ENCODE measurements at regions not wholly inside any gene's neighbourhood (a gene's known extent, or its start where the extent isn't known, plus 50 kb on each side); places are given as distances from the start of the nearest gene placed in this dataset.

DNA sequence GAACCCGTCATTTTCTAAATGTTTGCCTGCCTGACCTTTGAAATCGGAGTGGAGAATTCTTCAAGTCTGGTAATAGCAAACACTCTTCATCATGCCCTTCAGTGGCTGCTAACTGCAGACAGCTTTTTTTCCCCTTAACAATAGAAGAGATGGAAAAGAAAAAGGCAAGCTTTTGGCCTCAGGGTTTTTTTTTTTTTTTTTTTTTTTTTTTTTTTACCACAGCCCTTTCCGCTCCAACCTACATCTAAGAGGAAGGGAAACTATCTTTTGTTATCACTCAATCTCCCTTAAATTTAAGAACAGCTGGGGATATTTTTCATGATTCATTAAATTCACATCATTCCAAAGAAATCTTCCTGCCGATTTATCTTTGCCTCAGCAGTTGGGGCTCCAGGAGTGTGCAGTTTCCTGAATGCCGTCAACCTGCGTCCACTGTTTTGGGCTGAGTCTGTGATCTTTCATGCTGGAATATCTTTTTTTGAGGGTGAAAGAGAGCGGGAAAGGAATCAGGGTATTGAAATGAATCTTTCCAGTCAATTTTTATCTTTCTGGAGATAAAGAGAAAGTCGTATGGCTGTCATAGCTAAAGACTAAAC, 144.5 kb upstream of the SMYD2 start:
- in situ Hi-C loops (cut with HindIII; ENCODE audit: low pct_unique_long_range_greater_than_20kb, low sequenced_read_pairs) (no loop called here), intact Hi-C loops (cut with micrococcal nuclease; ENCODE audit: unreplicated experiment) (no loop called here)
- DNase-seq (ENCODE audit: low read depth, low spot score) (no peak), ATAC-seq (no peak)
- Histone ChIP-seq H3K36me3 (ENCODE audit: control insufficient read depth, insufficient read depth, low read length) (no peaks in the 10 kb centered on the region), H3K4me3 (ENCODE audit: low read depth in 2 of 2, low read length in 2 of 2) (no peak overlapping the region), H3K4me1 (ENCODE audit: control insufficient read depth, insufficient read depth, low read length) (no peaks in the 10 kb centered on the region), H3K27me3 (ENCODE audit: control insufficient read depth, insufficient read depth, low read length) (peaks cover 10% of the 10 kb centered on the region), H3K9me3 (ENCODE audit: control insufficient read depth, insufficient read depth, low read depth, low read length) (no peaks in the 10 kb centered on the region), H3K27ac (ENCODE audit: low read length) (no peak overlapping the region)
- BruUV-seq (replicated peaks), result no TSS peak
- TF ChIP-seq, protein P1, sequence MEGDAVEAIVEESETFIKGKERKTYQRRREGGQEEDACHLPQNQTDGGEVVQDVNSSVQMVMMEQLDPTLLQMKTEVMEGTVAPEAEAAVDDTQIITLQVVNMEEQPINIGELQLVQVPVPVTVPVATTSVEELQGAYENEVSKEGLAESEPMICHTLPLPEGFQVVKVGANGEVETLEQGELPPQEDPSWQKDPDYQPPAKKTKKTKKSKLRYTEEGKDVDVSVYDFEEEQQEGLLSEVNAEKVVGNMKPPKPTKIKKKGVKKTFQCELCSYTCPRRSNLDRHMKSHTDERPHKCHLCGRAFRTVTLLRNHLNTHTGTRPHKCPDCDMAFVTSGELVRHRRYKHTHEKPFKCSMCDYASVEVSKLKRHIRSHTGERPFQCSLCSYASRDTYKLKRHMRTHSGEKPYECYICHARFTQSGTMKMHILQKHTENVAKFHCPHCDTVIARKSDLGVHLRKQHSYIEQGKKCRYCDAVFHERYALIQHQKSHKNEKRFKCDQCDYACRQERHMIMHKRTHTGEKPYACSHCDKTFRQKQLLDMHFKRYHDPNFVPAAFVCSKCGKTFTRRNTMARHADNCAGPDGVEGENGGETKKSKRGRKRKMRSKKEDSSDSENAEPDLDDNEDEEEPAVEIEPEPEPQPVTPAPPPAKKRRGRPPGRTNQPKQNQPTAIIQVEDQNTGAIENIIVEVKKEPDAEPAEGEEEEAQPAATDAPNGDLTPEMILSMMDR (IDR thresholded peaks at IDR 0.05), result no peak
- TF ChIP-seq, protein P2, sequence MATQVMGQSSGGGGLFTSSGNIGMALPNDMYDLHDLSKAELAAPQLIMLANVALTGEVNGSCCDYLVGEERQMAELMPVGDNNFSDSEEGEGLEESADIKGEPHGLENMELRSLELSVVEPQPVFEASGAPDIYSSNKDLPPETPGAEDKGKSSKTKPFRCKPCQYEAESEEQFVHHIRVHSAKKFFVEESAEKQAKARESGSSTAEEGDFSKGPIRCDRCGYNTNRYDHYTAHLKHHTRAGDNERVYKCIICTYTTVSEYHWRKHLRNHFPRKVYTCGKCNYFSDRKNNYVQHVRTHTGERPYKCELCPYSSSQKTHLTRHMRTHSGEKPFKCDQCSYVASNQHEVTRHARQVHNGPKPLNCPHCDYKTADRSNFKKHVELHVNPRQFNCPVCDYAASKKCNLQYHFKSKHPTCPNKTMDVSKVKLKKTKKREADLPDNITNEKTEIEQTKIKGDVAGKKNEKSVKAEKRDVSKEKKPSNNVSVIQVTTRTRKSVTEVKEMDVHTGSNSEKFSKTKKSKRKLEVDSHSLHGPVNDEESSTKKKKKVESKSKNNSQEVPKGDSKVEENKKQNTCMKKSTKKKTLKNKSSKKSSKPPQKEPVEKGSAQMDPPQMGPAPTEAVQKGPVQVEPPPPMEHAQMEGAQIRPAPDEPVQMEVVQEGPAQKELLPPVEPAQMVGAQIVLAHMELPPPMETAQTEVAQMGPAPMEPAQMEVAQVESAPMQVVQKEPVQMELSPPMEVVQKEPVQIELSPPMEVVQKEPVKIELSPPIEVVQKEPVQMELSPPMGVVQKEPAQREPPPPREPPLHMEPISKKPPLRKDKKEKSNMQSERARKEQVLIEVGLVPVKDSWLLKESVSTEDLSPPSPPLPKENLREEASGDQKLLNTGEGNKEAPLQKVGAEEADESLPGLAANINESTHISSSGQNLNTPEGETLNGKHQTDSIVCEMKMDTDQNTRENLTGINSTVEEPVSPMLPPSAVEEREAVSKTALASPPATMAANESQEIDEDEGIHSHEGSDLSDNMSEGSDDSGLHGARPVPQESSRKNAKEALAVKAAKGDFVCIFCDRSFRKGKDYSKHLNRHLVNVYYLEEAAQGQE (IDR thresholded peaks at IDR 0.05; ENCODE audit: insufficient read depth in 1 of 2, low read depth in 2 of 2, low read length in 1 of 2), result no peak
- TF ChIP-seq POLR2AphosphoS5 (IDR thresholded peaks at IDR 0.05; ENCODE audit: low read depth, low read length) (no peak), SIN3A (IDR thresholded peaks at IDR 0.05; ENCODE audit: borderline replicate concordance, insufficient read depth, low read depth, low read length) (no peak), TCF7L2 (IDR thresholded peaks at IDR 0.05; ENCODE audit: low read depth, low read length) (no peak)
- ChIA-PET POLR2A (interaction anchor here (0.7 kb wide), 1 partner anchor 899 kb away, joined by 16 read pairs; no protein-coding TSS in a partner anchor), CTCF (no interaction called here)

DNA sequence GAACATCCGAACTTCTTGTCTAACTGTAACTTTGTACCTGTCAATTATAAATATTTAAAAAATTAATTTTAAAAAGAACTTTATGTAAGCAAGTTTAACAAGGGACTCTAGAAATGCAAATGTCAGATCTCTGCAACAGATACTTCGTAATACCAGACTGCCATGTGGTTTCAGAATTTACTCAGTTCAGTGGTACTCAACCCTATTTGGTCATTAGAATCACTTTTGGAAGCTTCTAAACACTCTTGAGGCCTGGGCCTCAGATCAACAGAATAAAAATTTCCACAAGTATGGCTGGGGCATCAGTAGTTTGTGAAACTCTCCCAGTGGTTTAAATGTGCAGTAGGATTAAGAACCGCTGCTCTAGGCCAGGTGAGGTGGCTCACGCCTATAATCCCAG, 139.5 kb upstream of the SMYD2 start:
- no peak for ATAC-seq
- POLR2A ChIA-PET, result no interaction called here
- in situ Hi-C loops (cut with HindIII; ENCODE audit: low pct_unique_long_range_greater_than_20kb, low sequenced_read_pairs), result no loop called here

More for the DNA sequence above, 139.5 kb upstream of the SMYD2 start:
- BruUV-seq (replicated peaks), result no TSS peak
- peaks cover 2% of the 10 kb centered on the region for H3K27me3 ChIP-seq (ENCODE audit: control insufficient read depth, insufficient read depth, low read length)
- H3K4me3 ChIP-seq (ENCODE audit: low read depth in 2 of 2, low read length in 2 of 2), result no peak overlapping the region
- no peaks in the 10 kb centered on the region for H3K9me3 ChIP-seq (ENCODE audit: control insufficient read depth, insufficient read depth, low read depth, low read length)
- TF ChIP-seq SIN3A (IDR thresholded peaks at IDR 0.05; ENCODE audit: borderline replicate concordance, insufficient read depth, low read depth, low read length) (no peak), TCF7L2 (IDR thresholded peaks at IDR 0.05; ENCODE audit: low read depth, low read length) (no peak), POLR2AphosphoS5 (IDR thresholded peaks at IDR 0.05; ENCODE audit: low read depth, low read length) (no peak)
- TF ChIP-seq, protein P1 (IDR thresholded peaks at IDR 0.05), result no peak
- TF ChIP-seq, protein P2 (IDR thresholded peaks at IDR 0.05; ENCODE audit: insufficient read depth in 1 of 2, low read depth in 2 of 2, low read length in 1 of 2), result no peak
- intact Hi-C loops (cut with micrococcal nuclease; ENCODE audit: unreplicated experiment), result no loop called here
- H3K27ac ChIP-seq (ENCODE audit: low read length), result no peak overlapping the region
- CTCF ChIA-PET, result no interaction called here
- no peaks in the 10 kb centered on the region for H3K36me3 ChIP-seq (ENCODE audit: control insufficient read depth, insufficient read depth, low read length)
- no peaks in the 10 kb centered on the region for H3K4me1 ChIP-seq (ENCODE audit: control insufficient read depth, insufficient read depth, low read length)
- no peak for DNase-seq (ENCODE audit: low read depth, low spot score)
